K562 (cell line): ENCODE measurements at regions not wholly inside any gene's neighbourhood (a gene's known extent, or its start where the extent isn't known, plus 50 kb on each side); places are given as distances from the start of the nearest gene placed in this dataset.

Experiments
- ATAC-seq: fragments of 200-7000 bp; cut with Tn5 transposase; 3 replicates; pipeline ENCODE4 v1.9.1; 2020; ENCODE audit warnings: moderate library complexity
- BruUV-seq: library from RNA; stranded (reverse); fragments of 400-500 nt; replicated peaks from 2 replicates; lab custom pipeline; 2021; lab: Mats Ljungman, UMichigan
- CTCF ChIA-PET: fragments of 300-600 bp; formaldehyde crosslinking; extraction: SDS; loops from one replicate; lab custom pipeline; 2021; ENCODE audit warnings: low intra/inter-chr PET ratio; lab: Yijun Ruan, JAX
- POLR2A ChIA-PET: fragments of 300-600, 350-650 bp; sonication (Branson Sonifier 250); formaldehyde crosslinking; extraction: SDS; loops from one replicate; lab custom pipeline; 2021; ENCODE audit warnings: antibody characterized with exemption, inconsistent platforms; lab: Yijun Ruan, JAX
- DNase-seq, 4 experiments: peaks; one replicate each; pipeline versions ENCODE4 v3.0.0 to v3.0.0-alpha.2; 2011 to 2018; ENCODE audit warnings: low spot score in 3 of 4, mixed read lengths in 3 of 4; ENCODE audit errors: extremely low read depth in 1 of 4
- FAIRE-seq: peaks from 2 replicates; lab custom pipeline; 2011; peaks lifted over from hg19 to GRCh38; lab: Jason Lieb, UNC
- H2AFZ ChIP-seq: 2 replicates; pipeline ENCODE4 v1.6.0; 2011; ENCODE audit warnings: low read depth, low read length, control low read depth, inconsistent platforms
- H3K27ac ChIP-seq: fragments of 200-600 bp; 3 replicates; pipeline ENCODE4 v1.8.0; 2011; ENCODE audit warnings: low read depth, mild to moderate bottlenecking, control low read depth, inconsistent platforms, low read length, moderate library complexity, mixed read lengths; ENCODE audit errors: extremely low read depth
- H3K27me3 ChIP-seq, 2 experiments: fragments of 300-600 bp in 1 of 2; 2 replicates in 1 of 2; 3 replicates in 1 of 2; pipeline versions ENCODE4 v1.6.0 to v1.8.0; 2011; ENCODE audit warnings: inconsistent platforms in 2 of 2, low read length in 2 of 2, mild to moderate bottlenecking in 1 of 2, mixed read lengths in 1 of 2, moderate library complexity in 1 of 2; ENCODE audit not compliant: control insufficient read depth in 2 of 2, insufficient read depth in 2 of 2
- H3K36me3 ChIP-seq: fragments of 300-600 bp; 3 replicates; pipeline ENCODE4 v1.8.0; 2011; ENCODE audit warnings: mild to moderate bottlenecking, low read length, inconsistent platforms; ENCODE audit not compliant: control insufficient read depth, insufficient read depth
- H3K4me1 ChIP-seq, 2 experiments: fragments of 200-600 bp in 1 of 2; replicated peaks in 1 of 2; 2 replicates in 1 of 2; 3 replicates in 1 of 2; pipeline versions ENCODE4 v1.5.1 to v1.8.0; 2011; ENCODE audit warnings: inconsistent platforms in 2 of 2, low read length in 2 of 2, mild to moderate bottlenecking in 1 of 2, mixed read lengths in 1 of 2, moderate library complexity in 1 of 2; ENCODE audit not compliant: control insufficient read depth in 2 of 2, insufficient read depth in 2 of 2
- H3K4me2 ChIP-seq: 2 replicates; pipeline ENCODE4 v1.6.1; 2011; ENCODE audit warnings: low read length, control low read depth, inconsistent platforms, mixed read lengths; ENCODE audit not compliant: insufficient read depth
- H3K4me3 ChIP-seq: fragments of 200-600 bp; sonication (generic), shearing (Covaris generic); 2 replicates; pipeline ENCODE4 v1.5.1; 2016; ENCODE audit warnings: control low read depth, inconsistent platforms
- H3K79me2 ChIP-seq: fragments of 200-600 bp; 3 replicates; pipeline ENCODE4 v1.8.0; 2011; ENCODE audit warnings: low read length, inconsistent platforms; ENCODE audit not compliant: control insufficient read depth, insufficient read depth
- H3K9ac ChIP-seq, 2 experiments: 2 replicates each; pipeline versions ENCODE4 v1.6.0 to v1.6.1; 2011; ENCODE audit warnings: low read depth in 2 of 2, low read length in 2 of 2, control low read depth in 1 of 2, inconsistent platforms in 1 of 2, mild to moderate bottlenecking in 1 of 2, mixed read lengths in 1 of 2; ENCODE audit not compliant: insufficient read depth in 1 of 2
- H3K9me1 ChIP-seq: one replicate; pipeline ENCODE4 v1.6.0; 2011; ENCODE audit warnings: inconsistent platforms, mild to moderate bottlenecking, low read length, moderate library complexity; ENCODE audit not compliant: control insufficient read depth, insufficient read depth
- H3K9me3 ChIP-seq: replicated peaks from 2 replicates; pipeline ENCODE4 v1.5.1; 2011; ENCODE audit warnings: low read depth, low read length, inconsistent platforms; ENCODE audit not compliant: control insufficient read depth, insufficient read depth
- H4K20me1 ChIP-seq: replicated peaks from 2 replicates; pipeline ENCODE4 v1.6.1; 2011; ENCODE audit warnings: low read length, inconsistent platforms, mixed read lengths; ENCODE audit not compliant: control insufficient read depth, insufficient read depth
- HNRNPL ChIP-seq: fragments of 200-400 bp; formaldehyde crosslinking; IDR thresholded peaks from 2 replicates; pipeline ENCODE4 v1.6.1; 2017; ENCODE audit warnings: low read depth, mild to moderate bottlenecking, low read length
- KDM5B ChIP-seq: fragments of 200-600 bp; sonication (generic); IDR thresholded peaks from 2 replicates; pipeline ENCODE4 v1.6.1; 2012; ENCODE audit warnings: low read depth, mild to moderate bottlenecking, moderate library complexity, low read length, control low read depth, inconsistent platforms; ENCODE audit not compliant: insufficient replicate concordance
- KLF13 ChIP-seq: fragments of 450-650 bp; IDR thresholded peaks from 2 replicates; pipeline ENCODE4 v1.6.1; 2016; ENCODE audit warnings: missing genetic modification characterization, low read depth, mild to moderate bottlenecking, missing compliant biosample characterization, moderate library complexity, borderline replicate concordance
- MTA2 ChIP-seq: fragments of 450-650 bp; IDR thresholded peaks from 2 replicates; pipeline ENCODE4 v1.6.1; 2016; ENCODE audit warnings: low read depth
- RBM22 ChIP-seq: fragments of 200-400 bp; formaldehyde crosslinking; IDR thresholded peaks from 2 replicates; pipeline ENCODE4 v1.6.1; 2018; ENCODE audit warnings: low read length, low read depth; ENCODE audit not compliant: poor library complexity, severe bottlenecking
- SAFB2 ChIP-seq: fragments of 200-400 bp; formaldehyde crosslinking; IDR thresholded peaks from 2 replicates; pipeline ENCODE4 v1.6.1; 2018; ENCODE audit warnings: borderline replicate concordance, low read length, low read depth, moderate library complexity; ENCODE audit not compliant: severe bottlenecking
- ZSCAN32 ChIP-seq: fragments of 450-650 bp; formaldehyde crosslinking; IDR thresholded peaks from 2 replicates; pipeline ENCODE4 v1.4.0; 2020; ENCODE audit warnings: mild to moderate bottlenecking, moderate library complexity
- WGBS: fragments of 100-300 bp; shearing (Covaris generic); methylation state at CpG from one replicate; pipeline ENCODE4 v1.1.6; 2016; ENCODE audit warnings: low coverage, mixed read lengths; ENCODE audit not compliant: insufficient coverage; ENCODE audit errors: missing lambda C conversion rate; 5-methylcytosine and 5-hydroxymethylcytosine counted together
- in situ Hi-C: fragments of 300-500 bp; cut with MboI; formaldehyde crosslinking; loops from 4 replicates; pipeline ENCODE4 v1.15.0; 2018; ENCODE audit warnings: inconsistent platforms, mixed read lengths
- intact Hi-C: fragments of 100-400 bp; cut with micrococcal nuclease; formaldehyde crosslinking; loops from 2 replicates; pipeline ENCODE4 v1.14.2; 2022
- TF ChIP-seq, protein P1 (sequence below): fragments of 450-650 bp; conservative IDR thresholded peaks from 2 replicates; pipeline ENCODE4 v1.6.1; 2016; ENCODE audit warnings: missing genetic modification characterization, low read depth, mild to moderate bottlenecking, missing compliant biosample characterization, moderate library complexity

DNA sequence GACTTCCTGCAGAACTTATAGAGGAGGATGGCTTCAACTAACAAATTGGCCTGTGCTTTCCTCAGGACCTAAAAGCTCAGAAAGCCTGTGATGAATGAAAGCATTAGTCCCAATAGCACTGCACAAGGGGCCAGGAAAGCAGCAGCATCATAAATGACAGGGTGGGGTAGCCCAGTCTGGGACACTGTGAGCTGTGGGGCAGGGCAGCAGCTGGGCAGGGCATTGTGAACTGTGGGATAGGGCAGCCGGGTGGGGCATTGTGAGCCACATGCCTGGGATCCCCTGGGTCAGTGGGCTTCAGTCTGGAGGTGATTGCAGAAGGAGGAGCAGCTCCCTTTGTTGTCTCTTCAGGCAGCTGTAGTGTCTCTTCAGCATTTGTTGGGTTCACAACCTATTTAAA lies 1276.8 kb downstream of the UQCRFS1 start:
- in situ Hi-C loops = no loop called here
- ChIA-PET POLR2A (interaction anchor here (0.9 kb wide), 1 partner anchor 15 kb away, joined by 3 read pairs; no protein-coding TSS in a partner anchor), CTCF (no interaction called here)
- Histone ChIP-seq H3K9me3 (no peaks in the 10 kb centered on the region), H3K79me2 (no peaks in the 10 kb centered on the region), H3K4me1 (no peaks in the 10 kb centered on the region), H4K20me1 (no peaks in the 10 kb centered on the region), H3K36me3 (no peaks in the 10 kb centered on the region), H3K9ac (no peak overlapping the region), H3K4me2 (no peak overlapping the region), H3K27me3 (no peaks in the 10 kb centered on the region), H2AFZ (no peak overlapping the region), H3K4me3 (no peak overlapping the region), H3K27ac (no peak overlapping the region), H3K9me1 (no peaks in the 10 kb centered on the region)
- ATAC-seq = no peak
- no TSS peak for BruUV-seq
- FAIRE-seq = no peak
- TF ChIP-seq KLF13 (tag) (no peak), ZSCAN32 (CRISPR knock-in tag) (no peak), MTA2 (no peak), RBM22 (no peak), KDM5B (no peak), HNRNPL (no peak), SAFB2 (no peak)
- TF ChIP-seq, protein P1, sequence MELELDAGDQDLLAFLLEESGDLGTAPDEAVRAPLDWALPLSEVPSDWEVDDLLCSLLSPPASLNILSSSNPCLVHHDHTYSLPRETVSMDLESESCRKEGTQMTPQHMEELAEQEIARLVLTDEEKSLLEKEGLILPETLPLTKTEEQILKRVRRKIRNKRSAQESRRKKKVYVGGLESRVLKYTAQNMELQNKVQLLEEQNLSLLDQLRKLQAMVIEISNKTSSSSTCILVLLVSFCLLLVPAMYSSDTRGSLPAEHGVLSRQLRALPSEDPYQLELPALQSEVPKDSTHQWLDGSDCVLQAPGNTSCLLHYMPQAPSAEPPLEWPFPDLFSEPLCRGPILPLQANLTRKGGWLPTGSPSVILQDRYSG (tag) = no peak
- intact Hi-C loops = no loop called here
- WGBS = 17% methylated on average over 1 of the region's 1 CpG
- no peak for DNase-seq
